NT2/D1 (cell line): ENCODE measurements at regions not wholly inside any gene's neighbourhood (a gene's known extent, or its start where the extent isn't known, plus 50 kb on each side); places are given as distances from the start of the nearest gene placed in this dataset.

Experiments
- SUZ12 ChIP-seq: IDR thresholded peaks from 2 replicates; pipeline ENCODE4 v1.6.1; 2011; ENCODE audit not compliant: insufficient read length, insufficient read depth; ENCODE audit errors: extremely low read depth
- YY1 ChIP-seq: IDR thresholded peaks from 2 replicates; pipeline ENCODE4 v1.6.1; 2011; ENCODE audit not compliant: insufficient read length, insufficient read depth
- ZNF274 ChIP-seq: IDR thresholded peaks from 2 replicates; pipeline ENCODE4 v1.6.1; 2011; ENCODE audit warnings: mild to moderate bottlenecking, low read depth, low read length

DNA sequence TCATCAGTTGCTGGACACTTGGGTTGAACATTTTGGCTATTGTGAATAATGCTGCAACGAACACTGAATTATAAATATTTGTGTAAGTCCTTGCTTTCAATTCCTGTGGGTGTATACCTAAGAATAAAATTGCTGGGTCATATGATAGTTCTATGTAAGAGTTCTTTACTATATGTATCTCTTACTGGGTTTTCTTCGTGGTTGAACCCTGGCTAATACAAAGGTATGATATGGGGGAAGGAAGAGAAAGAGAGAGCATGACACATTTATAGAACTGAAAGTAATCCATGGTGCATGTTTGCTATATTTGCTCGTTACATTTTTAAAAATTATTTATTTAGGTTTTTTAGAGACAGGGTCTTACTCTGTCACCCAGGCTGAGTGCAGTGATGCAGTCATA lies 143.1 kb upstream of the GAREM1 start:
- TF ChIP-seq YY1 (no peak), SUZ12 (no peak), ZNF274 (no peak)
